A549 (cell line): ENCODE measurements at regions not wholly inside any gene's neighbourhood (a gene's known extent, or its start where the extent isn't known, plus 50 kb on each side); places are given as distances from the start of the nearest gene placed in this dataset.

Experiments
- ATAC-seq, 2 experiments: fragments of 200-7000 bp in 1 of 2; fragments of >200 bp in 1 of 2; cut with Nextera tagmentation in 1 of 2; cut with Tn5 transposase in 1 of 2; 3 replicates each; pipeline versions ENCODE4 v1.8.0 to v1.9.1; 2018 to 2020; ENCODE audit warnings: mild to moderate bottlenecking in 1 of 2, moderate library complexity in 1 of 2
- CTCF ChIA-PET: fragments of 300-600 bp; sonication (Branson Sonifier 250); formaldehyde crosslinking; extraction: SDS; loops from one replicate; lab custom pipeline; 2021; ENCODE audit warnings: antibody characterized with exemption, inconsistent platforms; lab: Yijun Ruan, JAX
- POLR2A ChIA-PET: fragments of 350-600 bp; formaldehyde crosslinking; extraction: SDS; loops from one replicate; lab custom pipeline; 2021; ENCODE audit warnings: antibody characterized with exemption, inconsistent platforms; lab: Yijun Ruan, JAX
- DNase-seq, 2 experiments: peaks; one replicate each; pipeline versions ENCODE4 v3.0.0 to v3.0.0-alpha.2; 2011 to 2016; ENCODE audit warnings: low read depth in 1 of 2, low spot score in 1 of 2
- FAIRE-seq: peaks from 2 replicates; lab custom pipeline; 2011; peaks lifted over from hg19 to GRCh38; lab: Jason Lieb, UNC
- H3K27ac ChIP-seq, 2 experiments: fragments of >200 bp; sonication (Bioruptor Twin); formaldehyde crosslinking; 3 replicates each; pipeline ENCODE4 v1.5.1; 2016 to 2017
- H3K4me1 ChIP-seq: fragments of >200 bp; sonication (Bioruptor Twin); formaldehyde crosslinking; 3 replicates; pipeline ENCODE4 v1.6.1; 2016
- H3K4me2 ChIP-seq: fragments of >200 bp; sonication (Bioruptor Twin); formaldehyde crosslinking; 3 replicates; pipeline ENCODE4 v1.6.1; 2016
- H3K4me3 ChIP-seq: fragments of >200 bp; sonication (Bioruptor Twin); formaldehyde crosslinking; 3 replicates; pipeline ENCODE4 v1.5.1; 2016
- H3K9me3 ChIP-seq: fragments of >200 bp; sonication (Bioruptor Twin); formaldehyde crosslinking; 3 replicates; pipeline ENCODE4 v1.6.1; 2016
- BCL3 ChIP-seq: fragments of >200 bp; sonication (Bioruptor Twin); formaldehyde crosslinking; IDR thresholded peaks from 3 replicates; pipeline ENCODE4 v1.6.1; 2016
- CBX2 ChIP-seq: fragments of 200-600 bp; sonication (generic); IDR thresholded peaks from 2 replicates; pipeline ENCODE4 v1.6.1; 2016; ENCODE audit warnings: low read depth, mild to moderate bottlenecking, borderline replicate concordance
- CHD4 ChIP-seq: fragments of 200-600 bp; sonication (generic); IDR thresholded peaks from 2 replicates; pipeline ENCODE4 v1.6.1; 2016; ENCODE audit warnings: antibody characterized with exemption, mild to moderate bottlenecking, borderline replicate concordance
- EP300 ChIP-seq, 2 experiments: fragments of >200 bp; sonication (Bioruptor Twin); formaldehyde crosslinking; IDR thresholded peaks; 2 replicates in 1 of 2; 3 replicates in 1 of 2; pipeline ENCODE4 v1.6.1; 2016 to 2017
- ESRRA ChIP-seq: fragments of 150-350 bp; IDR thresholded peaks from 2 replicates; pipeline ENCODE4 v1.6.1; 2014; ENCODE audit warnings: mild to moderate bottlenecking, low read length, borderline replicate concordance
- FOSB ChIP-seq: fragments of 250-450 bp; sonication (Bioruptor Pico); IDR thresholded peaks from 2 replicates; pipeline ENCODE4 v1.5.0; 2020; ENCODE audit warnings: mild to moderate bottlenecking, moderate library complexity
- HEYL ChIP-seq: fragments of 250-450 bp; sonication (Bioruptor Pico); IDR thresholded peaks from 2 replicates; pipeline ENCODE4 v1.8.0; 2021; ENCODE audit warnings: mild to moderate bottlenecking, moderate library complexity
- HOXA7 ChIP-seq: fragments of 250-450 bp; sonication (Bioruptor Pico); IDR thresholded peaks from 2 replicates; pipeline ENCODE4 v1.5.0; 2020; ENCODE audit warnings: mild to moderate bottlenecking, moderate library complexity
- HOXB5 ChIP-seq: fragments of 250-450 bp; sonication (Bioruptor Pico); IDR thresholded peaks from 2 replicates; pipeline ENCODE4 v1.5.0; 2020; ENCODE audit warnings: mild to moderate bottlenecking, moderate library complexity
- KDM5A ChIP-seq: fragments of 200-600 bp; sonication (generic); IDR thresholded peaks from 2 replicates; pipeline ENCODE4 v1.6.1; 2016; ENCODE audit warnings: antibody characterized with exemption, mild to moderate bottlenecking
- MAFK ChIP-seq: fragments of 450-650 bp; IDR thresholded peaks from 2 replicates; pipeline ENCODE4 v1.6.1; 2014; ENCODE audit not compliant: partially characterized antibody
- MYC ChIP-seq: IDR thresholded peaks from 2 replicates; pipeline ENCODE4 v1.6.1; 2012; ENCODE audit warnings: mild to moderate bottlenecking, inconsistent platforms, low read length, improper control_type of control experiment, borderline replicate concordance
- NFE2L2 ChIP-seq: fragments of 150-350 bp; conservative IDR thresholded peaks from 2 replicates; pipeline ENCODE4 v1.6.1; 2014; ENCODE audit warnings: low read length
- NR3C1 ChIP-seq: fragments of >200 bp; sonication (Bioruptor Twin); formaldehyde crosslinking; IDR thresholded peaks from 3 replicates; pipeline ENCODE4 v1.6.1; 2017
- PBX3 ChIP-seq: IDR thresholded peaks from 2 replicates; pipeline ENCODE4 v1.6.1; 2012
- PHF8 ChIP-seq: fragments of 200-600 bp; sonication (generic); IDR thresholded peaks from 2 replicates; pipeline ENCODE4 v1.6.1; 2016; ENCODE audit warnings: low read depth, mild to moderate bottlenecking, antibody characterized with exemption, moderate library complexity, borderline replicate concordance
- POLR2AphosphoS2 ChIP-seq: conservative IDR thresholded peaks from 2 replicates; pipeline ENCODE4 v1.6.1; 2012; ENCODE audit warnings: low read length, improper control_type of control experiment, inconsistent platforms
- RCOR1 ChIP-seq: fragments of 150-350 bp; IDR thresholded peaks from 2 replicates; pipeline ENCODE4 v1.6.1; 2014; ENCODE audit warnings: antibody characterized with exemption, low read length, low read depth
- REST ChIP-seq: fragments of 200-600 bp; sonication (generic); IDR thresholded peaks from 2 replicates; pipeline ENCODE4 v1.6.1; 2016; ENCODE audit warnings: antibody characterized with exemption, mild to moderate bottlenecking, moderate library complexity
- RFX5 ChIP-seq: fragments of 450-650 bp; IDR thresholded peaks from 2 replicates; pipeline ENCODE4 v1.7.1; 2014; ENCODE audit warnings: antibody characterized with exemption, mild to moderate bottlenecking, moderate library complexity
- RNF2 ChIP-seq: fragments of 200-600 bp; sonication (generic); IDR thresholded peaks from 2 replicates; pipeline ENCODE4 v1.6.1; 2016; ENCODE audit warnings: low read depth, mild to moderate bottlenecking, antibody characterized with exemption, moderate library complexity, borderline replicate concordance
- SMC3 ChIP-seq: fragments of >200 bp; sonication (Bioruptor Twin); formaldehyde crosslinking; IDR thresholded peaks from 3 replicates; pipeline ENCODE4 v1.6.1; 2018; ENCODE audit warnings: inconsistent platforms
- TFCP2L1 ChIP-seq: fragments of 250-450 bp; sonication (Bioruptor Pico); IDR thresholded peaks from 2 replicates; pipeline ENCODE4 v1.5.0; 2021; ENCODE audit warnings: mild to moderate bottlenecking
- USF2 ChIP-seq: fragments of 450-650 bp; IDR thresholded peaks from 2 replicates; pipeline ENCODE4 v1.6.1; 2014; ENCODE audit warnings: antibody characterized with exemption
- ZFP36 ChIP-seq: fragments of 450-650 bp; IDR thresholded peaks from 2 replicates; pipeline ENCODE4 v1.6.1; 2014; ENCODE audit warnings: borderline replicate concordance; ENCODE audit not compliant: partially characterized antibody
- ZSCAN20 ChIP-seq: fragments of 250-450 bp; sonication (Bioruptor Pico); IDR thresholded peaks from 2 replicates; pipeline ENCODE4 v1.8.0; 2022; ENCODE audit warnings: mild to moderate bottlenecking, moderate library complexity
- WGBS: methylation state at CpG from one replicate; pipeline ENCODE4 v1.1.6; 2017; ENCODE audit errors: missing lambda C conversion rate; 5-methylcytosine and 5-hydroxymethylcytosine counted together

- H3K4me2 ChIP-seq = peak overlapping the region; percentile 45; the same call in 1 of the 3 replicates
Measured at GRCh38 chr15:91456921-91457320, 356.9 kb downstream of the SV2B start.

GRCh38 chr15:91461377-91461776 is 361.3 kb downstream of the SV2B start:
- ATAC-seq (no peak), FAIRE-seq (no peak), DNase-seq (no peak)
- Histone ChIP-seq H3K4me2 (no peak overlapping the region), H3K4me1 (peaks cover 5% of the 10 kb centered on the region; the same call in 1 of the 3 replicates), H3K9me3 (no peaks in the 10 kb centered on the region), H3K4me3 (no peak overlapping the region), H3K27ac (no peak overlapping the region)
- CTCF ChIA-PET = interaction anchor here (0.9 kb wide), 1 partner anchor 52 kb away, joined by 4 read pairs; no protein-coding TSS in a partner anchor
- POLR2A ChIA-PET = no interaction called here
- WGBS = 40% methylated on average over 3 of the region's 3 CpGs
- TF ChIP-seq HEYL (no peak), KDM5A (no peak), SMC3 (no peak), REST (no peak), MAFK (no peak), PBX3 (no peak), CHD4 (no peak), USF2 (no peak), TFCP2L1 (CRISPR knock-in tag) (no peak), ESRRA (no peak), PHF8 (no peak), NFE2L2 (no peak), HOXB5 (CRISPR knock-in tag) (no peak)

More at GRCh38 chr15:91456921-91457320, 356.9 kb downstream of the SV2B start:
- ATAC-seq (no peak), DNase-seq (no peak), FAIRE-seq (peak; percentile 39)
- Histone ChIP-seq H3K4me1 (peaks cover 5% of the 10 kb centered on the region; the same call in 2 of the 3 replicates), H3K9me3 (no peaks in the 10 kb centered on the region; the same call in 2 of the 3 replicates), H3K27ac (peak overlapping the region; percentile 57 to 61), H3K4me3 (no peak overlapping the region)
- POLR2A ChIA-PET = interaction anchor here (1.1 kb wide), 1 partner anchor 72 kb away, joined by 3 read pairs; no protein-coding TSS in a partner anchor
- 64% methylated on average over 3 of the region's 3 CpGs for WGBS
- no peak for TF ChIP-seq ESRRA
- no peak for TF ChIP-seq BCL3
- TF ChIP-seq RFX5 = no peak
- no peak for TF ChIP-seq FOSB (CRISPR knock-in tag)
- TF ChIP-seq ZFP36 = no peak
- no peak for TF ChIP-seq REST
- TF ChIP-seq NFE2L2 = no peak
- TF ChIP-seq RCOR1 = no peak
- no peak for TF ChIP-seq CBX2
- TF ChIP-seq ZSCAN20 (CRISPR knock-in tag) = no peak
- no peak for TF ChIP-seq NR3C1
- TF ChIP-seq EP300 (IDR thresholded peaks at IDR 0.05) = no peak
- TF ChIP-seq PHF8 = no peak
- no peak for TF ChIP-seq HOXA7
- TF ChIP-seq RNF2 = no peak
- TF ChIP-seq TFCP2L1 (CRISPR knock-in tag) = no peak
- no peak for TF ChIP-seq MYC
- no peak for TF ChIP-seq HEYL
- TF ChIP-seq POLR2AphosphoS2 = no peak
- CTCF ChIA-PET = interaction anchor here (0.9 to 1.0 kb wide), 2 partner anchors 56 to 154 kb away, joined by 3 read pairs; no protein-coding TSS in a partner anchor
